ENCODE measurements at regions not wholly inside any gene's neighbourhood (a gene's known extent, or its start where the extent isn't known, plus 50 kb on each side); places are given as distances from the start of the nearest gene placed in this dataset.
"Not testable (repeated sequence)": the region's sequence is repeated elsewhere in the genome, so short reads cannot be mapped to it uniquely, and the experiment has no call there.

GRCh38 chr1:98575955-98576354 lies 85.6 kb upstream of the SNX7 start:
- no peak for DNase-seq (ENCODE audit: low read depth in 1 of 2, low spot score in 1 of 2)

- DNase-seq (ENCODE audit: low read depth in 1 of 2, low spot score in 1 of 2), result no peak
Observed at GRCh38 chr1:98565951-98566350, 95.6 kb upstream of the SNX7 start.

- no peak for DNase-seq (ENCODE audit: low read depth in 1 of 2, low spot score in 1 of 2)
Observed at GRCh38 chr1:98559291-98559690, 102.2 kb upstream of the SNX7 start.

GRCh38 chr1:98557895-98558294 lies 103.6 kb upstream of the SNX7 start:
- DNase-seq (ENCODE audit: low read depth in 1 of 2, low spot score in 1 of 2), result no peak

- DNase-seq (ENCODE audit: low read depth in 1 of 2, low spot score in 1 of 2), result no peak
Observed at GRCh38 chr1:98556521-98557158, 104.9 kb upstream of the SNX7 start.

- DNase-seq (ENCODE audit: low read depth in 1 of 2, low spot score in 1 of 2), result no peak
Observed at GRCh38 chr1:98555814-98556213, 105.7 kb upstream of the SNX7 start.

- DNase-seq (ENCODE audit: low read depth in 1 of 2, low spot score in 1 of 2), result not testable (repeated sequence)
Observed at GRCh38 chr1:98552576-98553074, 108.9 kb upstream of the SNX7 start.

- no peak for DNase-seq (ENCODE audit: low read depth in 1 of 2, low spot score in 1 of 2)
Observed at GRCh38 chr1:98550076-98550475, 111.4 kb upstream of the SNX7 start.

- DNase-seq (ENCODE audit: low read depth in 1 of 2, low spot score in 1 of 2), result no peak
Observed at GRCh38 chr1:98546319-98546718, 115.2 kb upstream of the SNX7 start.

GRCh38 chr1:98538106-98538505 lies 123.4 kb upstream of the SNX7 start:
- DNase-seq (ENCODE audit: low read depth in 1 of 2, low spot score in 1 of 2), result no peak

- DNase-seq (ENCODE audit: low read depth in 1 of 2, low spot score in 1 of 2), result no peak
Observed at GRCh38 chr1:98523256-98523655, 138.3 kb upstream of the SNX7 start.

- no peak for DNase-seq (ENCODE audit: low read depth in 1 of 2, low spot score in 1 of 2)
Observed at GRCh38 chr1:98516306-98516705, 145.2 kb upstream of the SNX7 start.

GRCh38 chr1:98515744-98516143 lies 145.8 kb upstream of the SNX7 start:
- no peak for DNase-seq (ENCODE audit: low read depth in 1 of 2, low spot score in 1 of 2)

- not testable (repeated sequence) for DNase-seq (ENCODE audit: low read depth in 1 of 2, low spot score in 1 of 2)
Observed at GRCh38 chr1:98512216-98512615, 149.3 kb upstream of the SNX7 start.

GRCh38 chr1:98503771-98504170 lies 157.8 kb upstream of the SNX7 start:
- no peak for DNase-seq (ENCODE audit: low read depth in 1 of 2, low spot score in 1 of 2)

- DNase-seq (ENCODE audit: low read depth in 1 of 2, low spot score in 1 of 2), result no peak
Observed at GRCh38 chr1:98502937-98503336, 158.6 kb upstream of the SNX7 start.

GRCh38 chr1:98500324-98500723 lies 161.2 kb upstream of the SNX7 start:
- no peak for DNase-seq (ENCODE audit: low read depth in 1 of 2, low spot score in 1 of 2)

- DNase-seq (ENCODE audit: low read depth in 1 of 2, low spot score in 1 of 2), result no peak
Observed at GRCh38 chr1:98498651-98499050, 162.9 kb upstream of the SNX7 start.

- DNase-seq (ENCODE audit: low read depth in 1 of 2, low spot score in 1 of 2), result no peak
Observed at GRCh38 chr1:98497497-98497896, 164.0 kb upstream of the SNX7 start.

GRCh38 chr1:98496256-98496995 lies 165.1 kb upstream of the SNX7 start:
- no peak for DNase-seq (ENCODE audit: low read depth in 1 of 2, low spot score in 1 of 2)

GRCh38 chr1:98493469-98493868 lies 168.1 kb upstream of the SNX7 start:
- DNase-seq (ENCODE audit: low read depth in 1 of 2, low spot score in 1 of 2), result no peak

- no peak for DNase-seq (ENCODE audit: low read depth in 1 of 2, low spot score in 1 of 2)
Observed at GRCh38 chr1:98490099-98490498, 171.4 kb upstream of the SNX7 start.

GRCh38 chr1:98487620-98488019 lies 173.9 kb upstream of the SNX7 start:
- no peak for DNase-seq (ENCODE audit: low read depth in 1 of 2, low spot score in 1 of 2)

All from activated T-helper 1 cell treated with anti-CD3 and anti-CD28 coated beads, Interleukin-2, amount 50 U/mL, for 16 hours (primary cell).